ENCODE measurements at regions not wholly inside any gene's neighbourhood (a gene's known extent, or its start where the extent isn't known, plus 50 kb on each side); places are given as distances from the start of the nearest gene placed in this dataset.

- TF ChIP-seq CTCF (IDR thresholded peaks at IDR 0.05 in 4 of 5, conservative IDR thresholded peaks at IDR 0.05 in 1 of 5) (no peak), POLR2A (IDR thresholded peaks at IDR 0.05) (no peak)
Measured at GRCh38 chr7:17471325-17471724, 172.9 kb downstream of the AHR start.
